BLaER1 treated with 17β-estradiol and CSF1 and Interleukin-3, amounts not matched to agents 10 nM and 100 nM (cell line): ENCODE measurements at regions not wholly inside any gene's neighbourhood (a gene's known extent, or its start where the extent isn't known, plus 50 kb on each side); places are given as distances from the start of the nearest gene placed in this dataset.

Experiments used
- H3K27ac ChIP-seq, 11 experiments: shearing (Covaris generic); formaldehyde crosslinking; 2 replicates each; pipeline ENCODE4 v1.8.1; 2022
- H3K27me3 ChIP-seq, 11 experiments: shearing (Covaris generic); formaldehyde crosslinking; 2 replicates each; pipeline ENCODE4 v1.8.1; 2022
- H3K36me3 ChIP-seq, 11 experiments: shearing (Covaris generic); formaldehyde crosslinking; 2 replicates each; pipeline ENCODE4 v1.8.1; 2022
- H3K4me1 ChIP-seq, 10 experiments: shearing (Covaris generic); formaldehyde crosslinking; 2 replicates each; pipeline ENCODE4 v1.8.1; 2022
- H3K4me2 ChIP-seq, 11 experiments: shearing (Covaris generic); formaldehyde crosslinking; 2 replicates each; pipeline ENCODE4 v1.8.1; 2022
- H3K4me3 ChIP-seq, 10 experiments: shearing (Covaris generic); formaldehyde crosslinking; 2 replicates each; pipeline ENCODE4 v1.8.1; 2022
- H3K9ac ChIP-seq, 11 experiments: shearing (Covaris generic); formaldehyde crosslinking; 2 replicates each; pipeline ENCODE4 v1.8.1; 2022
- H3K9me3 ChIP-seq, 11 experiments: shearing (Covaris generic); formaldehyde crosslinking; replicated peaks in 1 of 11; 2 replicates each; pipeline ENCODE4 v1.8.1; 2022
- H4K20me1 ChIP-seq, 11 experiments: shearing (Covaris generic); formaldehyde crosslinking; 2 replicates each; pipeline ENCODE4 v1.8.1; 2022
- Cebpa-rat ChIP-seq, 11 experiments: shearing (Covaris generic); IDR thresholded peaks; 2 replicates each; pipeline ENCODE4 v1.8.1; 2022

DNA sequence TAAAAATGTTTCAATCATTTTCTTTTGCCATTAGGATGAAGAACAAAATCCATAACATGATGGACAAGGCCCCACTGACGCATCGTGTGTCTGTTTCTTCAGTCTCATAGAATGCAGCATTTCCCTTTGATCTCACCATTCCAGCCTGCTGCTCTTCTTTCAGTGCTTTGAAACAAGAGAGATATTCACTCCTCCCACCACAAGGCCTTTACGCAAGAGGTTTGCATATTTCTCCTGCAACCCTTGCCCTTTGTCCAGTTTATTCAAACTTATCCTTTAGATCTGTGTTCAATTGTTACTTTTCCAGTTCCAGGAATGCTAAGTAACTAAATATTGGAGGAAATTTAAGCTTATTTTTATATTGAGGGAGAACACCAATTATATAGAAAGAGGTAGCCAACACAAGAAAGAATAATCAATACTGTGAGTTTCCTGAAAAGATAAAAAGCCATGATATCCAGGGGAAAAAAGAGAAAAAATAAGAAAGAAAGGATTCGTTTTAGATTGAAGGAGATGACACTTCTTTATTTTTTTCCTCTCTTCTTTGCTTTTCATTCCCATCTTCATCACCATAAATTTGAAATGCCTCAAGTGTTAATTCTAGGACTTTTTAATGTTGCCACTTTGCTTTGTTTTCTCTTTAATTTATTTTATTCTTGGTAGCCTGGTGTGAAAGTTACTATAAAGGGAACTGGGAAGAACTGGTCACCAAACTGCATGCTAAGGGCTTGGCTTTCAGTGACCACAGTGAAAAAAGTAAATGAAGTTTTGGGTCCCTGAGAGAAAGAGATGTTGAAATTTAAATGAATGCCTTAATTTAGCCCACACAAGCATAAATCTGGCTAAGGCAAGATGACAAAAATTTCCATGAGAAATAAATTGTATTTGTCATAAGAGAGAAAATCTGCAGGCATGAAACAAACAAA, 102.1 kb downstream of the KIF2B start:
- Histone ChIP-seq H3K4me1 (peaks cover 0 to 16% (median 0%) of the 10 kb centered on the region in 10 experiments; a peak in 2 of 20 replicates), H3K9ac (0 out of 22 replicates have a peak overlapping the region, but pooled peaks of 1 of the 11 experiments have one; percentile 17), H4K20me1 (no peaks in the 10 kb centered on the region), H3K27ac (no peak overlapping the region), H3K9me3 (no peaks in the 10 kb centered on the region), H3K27me3 (no peaks in the 10 kb centered on the region), H3K4me3 (no peak overlapping the region), H3K36me3 (no peaks in the 10 kb centered on the region), H3K4me2 (peak overlapping the region in 2 of 11 experiments; percentile 27 to 49; a peak in 1 of 22 replicates)
- TF ChIP-seq Cebpa-rat (IDR thresholded peaks at IDR 0.05), result no peak

DNA sequence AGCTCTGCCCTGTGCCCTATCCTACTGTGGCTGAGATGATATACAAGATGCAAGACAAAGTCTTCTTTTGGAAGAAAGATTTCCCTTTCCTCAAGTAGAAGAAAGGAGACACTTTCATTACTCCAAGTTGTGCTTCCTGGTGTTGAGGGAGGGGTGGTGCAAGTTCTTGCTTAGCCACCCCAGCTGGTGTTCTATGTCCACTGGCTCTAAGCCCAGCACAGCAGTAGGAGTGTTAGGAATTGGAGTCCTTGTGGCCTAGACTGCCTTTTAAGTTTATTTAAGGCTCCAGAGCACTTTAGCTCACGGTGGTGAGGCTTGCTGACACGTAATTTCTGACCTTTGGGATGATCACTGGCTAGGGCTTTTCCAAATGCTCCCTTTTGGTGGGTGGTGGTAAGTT, 109.7 kb downstream of the KIF2B start:
- H3K36me3 ChIP-seq, result no peaks in the 10 kb centered on the region
- no peak overlapping the region for H3K4me3 ChIP-seq
- H3K27me3 ChIP-seq, result no peaks in the 10 kb centered on the region
- H3K4me2 ChIP-seq, result no peak overlapping the region
- H3K27ac ChIP-seq, result no peak overlapping the region
- H4K20me1 ChIP-seq, result no peaks in the 10 kb centered on the region
- no peak for TF ChIP-seq Cebpa-rat (IDR thresholded peaks at IDR 0.05)
- no peaks in the 10 kb centered on the region for H3K9me3 ChIP-seq
- no peak overlapping the region for H3K9ac ChIP-seq
- H3K4me1 ChIP-seq, result no peaks in the 10 kb centered on the region

DNA sequence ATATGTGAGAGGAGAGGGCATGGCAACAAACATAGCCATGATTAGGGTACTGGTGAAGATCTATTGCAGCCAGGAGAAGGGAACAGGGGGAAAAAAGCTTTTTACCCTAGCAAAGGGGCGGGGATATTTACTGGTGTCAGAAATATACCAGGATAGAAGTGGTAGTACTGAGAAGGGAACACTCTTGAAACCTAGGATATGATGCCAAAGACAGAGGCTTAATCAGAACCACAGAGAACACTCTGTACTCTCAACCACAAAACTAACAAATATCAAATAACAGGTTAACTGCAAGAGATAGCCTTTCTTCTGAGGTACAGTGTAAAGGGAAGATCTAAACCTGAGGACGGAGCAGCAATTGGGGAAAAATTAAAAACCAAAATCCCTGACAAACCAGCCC, 112.2 kb downstream of the KIF2B start:
- Histone ChIP-seq H3K4me2 (no peak overlapping the region), H3K9me3 (no peaks in the 10 kb centered on the region)
- TF ChIP-seq Cebpa-rat (IDR thresholded peaks at IDR 0.05), result no peak

DNA sequence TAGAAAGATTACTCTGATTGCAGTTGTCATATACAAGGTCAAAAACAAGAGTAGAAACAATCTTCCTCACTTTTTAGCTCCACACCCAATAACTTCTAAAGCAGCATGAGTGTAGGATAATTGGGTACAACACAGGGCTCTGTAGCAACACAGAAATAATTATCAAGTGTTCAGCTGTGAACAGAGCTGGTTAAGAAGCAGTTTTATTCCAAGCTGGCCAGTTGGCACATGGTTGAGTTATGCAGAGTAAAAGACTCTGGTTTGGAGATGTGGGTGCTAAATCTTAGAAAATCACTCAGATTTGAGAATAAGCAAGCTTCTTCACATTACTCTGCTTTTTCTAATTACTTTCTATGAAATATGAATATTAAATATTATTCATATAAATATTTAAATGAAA, 118.5 kb downstream of the KIF2B start:
- H3K4me3 ChIP-seq, result no peak overlapping the region
- no peaks in the 10 kb centered on the region for H4K20me1 ChIP-seq
- H3K36me3 ChIP-seq, result no peaks in the 10 kb centered on the region
- H3K9me3 ChIP-seq, result no peaks in the 10 kb centered on the region
- TF ChIP-seq Cebpa-rat (IDR thresholded peaks at IDR 0.05), result no peak
- H3K27me3 ChIP-seq, result no peaks in the 10 kb centered on the region
- no peak overlapping the region for H3K27ac ChIP-seq
- no peak overlapping the region for H3K9ac ChIP-seq
- H3K4me2 ChIP-seq, result no peak overlapping the region
- H3K4me1 ChIP-seq, result no peaks in the 10 kb centered on the region

More for the DNA sequence above, 112.2 kb downstream of the KIF2B start:
- no peak overlapping the region for H3K27ac ChIP-seq
- H3K4me1 ChIP-seq, result no peaks in the 10 kb centered on the region
- no peaks in the 10 kb centered on the region for H3K36me3 ChIP-seq
- H4K20me1 ChIP-seq, result no peaks in the 10 kb centered on the region
- no peak overlapping the region for H3K9ac ChIP-seq
- no peaks in the 10 kb centered on the region for H3K27me3 ChIP-seq
- H3K4me3 ChIP-seq, result no peak overlapping the region

DNA sequence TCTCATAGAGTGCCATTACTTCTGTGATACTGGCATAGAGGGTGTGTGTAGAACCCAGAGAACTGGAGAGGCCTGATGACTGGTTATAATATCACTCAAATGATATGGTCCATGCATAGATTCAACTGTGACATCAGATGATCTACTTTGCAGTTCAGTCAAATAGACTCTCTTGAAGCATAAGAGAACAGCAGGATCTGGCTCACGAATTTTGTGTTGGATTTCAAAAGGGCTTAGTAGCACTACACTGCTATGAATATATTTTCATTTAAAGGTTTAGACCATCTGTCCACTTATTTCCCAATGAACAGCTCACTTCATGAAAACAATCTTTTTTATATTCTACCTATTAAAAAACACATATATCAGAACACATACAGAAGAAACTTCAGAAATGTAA, 119.7 kb downstream of the KIF2B start:
- Histone ChIP-seq H3K36me3 (no peaks in the 10 kb centered on the region), H4K20me1 (no peaks in the 10 kb centered on the region), H3K9ac (no peak overlapping the region), H3K9me3 (no peaks in the 10 kb centered on the region), H3K27me3 (no peaks in the 10 kb centered on the region), H3K4me1 (no peaks in the 10 kb centered on the region), H3K4me2 (no peak overlapping the region), H3K27ac (no peak overlapping the region), H3K4me3 (no peak overlapping the region)
- TF ChIP-seq Cebpa-rat (IDR thresholded peaks at IDR 0.05), result no peak

DNA sequence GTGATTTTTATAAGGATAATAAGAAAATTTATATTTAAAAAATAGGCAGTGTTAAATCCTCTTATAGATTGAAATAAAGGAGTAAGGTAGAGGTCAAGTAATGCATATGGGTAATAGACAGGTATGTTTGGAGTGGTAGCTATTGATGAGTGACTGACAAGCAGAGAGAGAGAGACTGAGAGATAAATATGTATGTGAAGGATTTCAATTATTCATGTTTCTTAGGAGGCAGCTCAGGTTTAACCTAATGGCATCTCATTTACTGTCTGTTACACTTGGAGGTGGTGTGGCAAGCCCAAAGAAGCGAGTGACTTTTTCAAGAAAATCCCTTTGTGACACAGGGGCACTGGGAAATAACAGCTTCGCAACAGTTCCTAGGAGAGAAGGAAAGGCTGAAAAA, 120.2 kb downstream of the KIF2B start:
- no peak overlapping the region for H3K9ac ChIP-seq
- no peak for TF ChIP-seq Cebpa-rat (IDR thresholded peaks at IDR 0.05)
- H3K27ac ChIP-seq, result no peak overlapping the region
- no peaks in the 10 kb centered on the region for H3K27me3 ChIP-seq
- H3K4me1 ChIP-seq, result no peaks in the 10 kb centered on the region
- H3K9me3 ChIP-seq, result no peaks in the 10 kb centered on the region
- no peak overlapping the region for H3K4me2 ChIP-seq
- no peak overlapping the region for H3K4me3 ChIP-seq
- no peaks in the 10 kb centered on the region for H4K20me1 ChIP-seq
- no peaks in the 10 kb centered on the region for H3K36me3 ChIP-seq

DNA sequence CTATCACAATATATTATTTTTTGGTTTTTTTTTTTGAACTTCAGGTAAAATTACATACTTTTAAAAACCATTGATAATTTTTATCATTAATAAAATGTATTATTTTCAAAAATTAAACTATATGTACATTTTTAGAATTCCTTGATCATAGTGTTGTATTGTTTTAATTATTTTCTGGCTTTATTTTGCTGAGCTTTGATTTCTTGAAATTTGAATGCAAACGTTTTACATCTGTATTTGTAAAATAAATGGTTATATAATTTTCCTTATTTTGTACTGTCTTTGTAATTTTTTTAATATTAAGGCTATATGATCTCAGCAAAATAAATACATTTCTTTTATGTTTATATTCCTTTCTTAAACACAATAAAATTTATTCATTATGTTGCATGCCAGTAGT, 125.6 kb downstream of the KIF2B start:
- TF ChIP-seq Cebpa-rat (IDR thresholded peaks at IDR 0.05), result no peak

DNA sequence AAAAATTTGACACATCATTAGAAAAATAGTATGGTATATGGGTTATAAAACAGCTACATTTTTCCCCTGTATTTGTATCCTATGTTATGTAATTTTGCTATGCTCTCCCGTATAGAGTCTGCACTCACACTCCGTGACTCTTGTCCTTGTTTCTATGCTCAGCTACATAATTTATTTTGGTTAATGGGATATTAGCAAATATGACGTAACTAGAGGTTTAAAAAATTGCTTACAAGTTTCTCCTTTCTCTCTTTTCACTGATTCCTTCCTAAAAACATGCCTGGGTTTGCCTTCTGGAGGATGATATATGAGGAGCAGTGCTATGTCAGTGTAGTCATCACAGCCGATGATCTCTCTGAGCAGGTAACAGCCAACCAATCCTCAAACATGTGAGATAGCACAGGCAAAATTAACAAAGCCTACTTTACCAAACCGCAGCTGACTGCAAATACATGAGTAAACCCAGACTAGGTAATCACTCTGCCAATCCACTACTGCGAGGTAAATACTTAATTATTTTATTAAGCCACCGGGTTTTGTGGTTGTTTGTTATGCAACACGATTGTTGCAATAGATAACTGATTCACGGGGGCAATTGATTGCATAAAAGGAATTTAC, 126.9 kb downstream of the KIF2B start:
- H3K9me3 ChIP-seq, result peaks cover 26 to 39% (median 33%) of the 10 kb centered on the region in 11 experiments
- no peak overlapping the region for H3K4me2 ChIP-seq
- no peak for TF ChIP-seq Cebpa-rat (IDR thresholded peaks at IDR 0.05)
- H3K4me1 ChIP-seq, result no peaks in the 10 kb centered on the region
- no peak overlapping the region for H3K4me3 ChIP-seq
- no peak overlapping the region for H3K9ac ChIP-seq
- H3K27me3 ChIP-seq, result no peaks in the 10 kb centered on the region
- H4K20me1 ChIP-seq, result no peaks in the 10 kb centered on the region
- no peak overlapping the region for H3K27ac ChIP-seq
- H3K36me3 ChIP-seq, result no peaks in the 10 kb centered on the region

More for the DNA sequence above, 125.6 kb downstream of the KIF2B start:
- H3K9me3 ChIP-seq, result peaks cover 20 to 27% (median 25%) of the 10 kb centered on the region in 11 experiments; a peak in 21 of 22 replicates
- H3K4me3 ChIP-seq, result no peak overlapping the region
- no peak overlapping the region for H3K9ac ChIP-seq
- H3K4me2 ChIP-seq, result no peak overlapping the region
- no peak overlapping the region for H3K27ac ChIP-seq
- no peaks in the 10 kb centered on the region for H3K4me1 ChIP-seq
- no peaks in the 10 kb centered on the region for H4K20me1 ChIP-seq
- no peaks in the 10 kb centered on the region for H3K27me3 ChIP-seq
- H3K36me3 ChIP-seq, result no peaks in the 10 kb centered on the region

DNA sequence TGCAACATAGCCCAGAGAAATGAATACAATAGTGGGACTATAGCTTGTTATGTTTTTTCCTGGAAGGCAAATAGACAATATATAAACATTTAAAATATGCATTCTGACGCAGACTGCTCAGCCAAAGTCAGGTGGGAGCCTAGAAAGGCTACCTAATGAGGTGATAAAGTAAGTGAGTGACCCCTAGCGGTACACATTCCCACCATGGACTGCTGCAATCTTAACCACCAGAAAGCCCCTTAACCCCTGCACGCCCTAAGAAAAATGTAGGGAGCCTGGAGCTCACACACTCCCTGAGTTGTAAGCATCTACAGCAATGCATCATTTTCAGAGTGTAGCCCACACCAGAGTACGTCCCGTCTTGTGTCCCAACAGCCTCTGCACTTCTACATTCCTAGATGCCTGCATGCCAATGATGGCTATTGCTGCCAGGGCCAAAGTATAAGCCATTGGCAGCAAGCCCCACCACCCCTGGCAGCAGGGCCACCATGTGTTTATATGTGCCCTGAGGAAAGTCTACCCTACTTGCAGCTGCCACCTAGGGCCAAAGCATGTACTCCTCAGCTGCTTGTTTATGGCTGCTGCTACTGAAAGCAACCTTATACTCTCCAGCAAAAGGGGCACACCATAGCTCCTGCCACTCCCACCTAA, 127.6 kb downstream of the KIF2B start:
- H3K9me3 ChIP-seq, result peaks cover 32 to 46% (median 40%) of the 10 kb centered on the region in 11 experiments
- no peak overlapping the region for H3K27ac ChIP-seq
- H3K9ac ChIP-seq, result no peak overlapping the region
- no peak for TF ChIP-seq Cebpa-rat (IDR thresholded peaks at IDR 0.05)
- no peaks in the 10 kb centered on the region for H3K36me3 ChIP-seq
- H4K20me1 ChIP-seq, result no peaks in the 10 kb centered on the region
- no peaks in the 10 kb centered on the region for H3K4me1 ChIP-seq
- H3K27me3 ChIP-seq, result no peaks in the 10 kb centered on the region
- no peak overlapping the region for H3K4me3 ChIP-seq
- no peak overlapping the region for H3K4me2 ChIP-seq
